ENCODE measurements at regions not wholly inside any gene's neighbourhood (a gene's known extent, or its start where the extent isn't known, plus 50 kb on each side); places are given as distances from the start of the nearest gene placed in this dataset.

DNA sequence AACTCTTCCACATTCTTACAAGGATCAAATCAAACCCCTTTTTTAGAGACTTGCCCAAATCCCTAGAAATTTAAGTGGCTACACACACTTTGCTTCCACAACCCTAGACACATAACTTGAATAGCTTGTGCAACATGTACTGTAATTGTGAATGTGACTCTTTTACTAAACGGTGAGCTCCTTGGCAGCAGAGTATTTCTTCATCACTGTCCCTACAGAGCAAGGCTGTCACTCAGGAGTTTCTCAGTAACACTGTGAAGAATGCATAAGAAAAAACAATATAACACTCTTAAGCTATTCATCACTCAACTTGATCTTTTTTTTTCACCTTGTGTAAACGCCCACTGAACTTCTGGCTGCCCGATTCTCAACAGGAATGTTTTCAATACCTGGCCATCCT, 53.8 kb upstream of the ADAMTS18 start:
- DNase-seq: no peak
- no peaks in the 10 kb centered on the region for H3K9me3 ChIP-seq
- H3K4me1 ChIP-seq: no peaks in the 10 kb centered on the region
- no peaks in the 10 kb centered on the region for H3K27me3 ChIP-seq
- no peak overlapping the region for H3K4me3 ChIP-seq
- TF ChIP-seq, protein P1, sequence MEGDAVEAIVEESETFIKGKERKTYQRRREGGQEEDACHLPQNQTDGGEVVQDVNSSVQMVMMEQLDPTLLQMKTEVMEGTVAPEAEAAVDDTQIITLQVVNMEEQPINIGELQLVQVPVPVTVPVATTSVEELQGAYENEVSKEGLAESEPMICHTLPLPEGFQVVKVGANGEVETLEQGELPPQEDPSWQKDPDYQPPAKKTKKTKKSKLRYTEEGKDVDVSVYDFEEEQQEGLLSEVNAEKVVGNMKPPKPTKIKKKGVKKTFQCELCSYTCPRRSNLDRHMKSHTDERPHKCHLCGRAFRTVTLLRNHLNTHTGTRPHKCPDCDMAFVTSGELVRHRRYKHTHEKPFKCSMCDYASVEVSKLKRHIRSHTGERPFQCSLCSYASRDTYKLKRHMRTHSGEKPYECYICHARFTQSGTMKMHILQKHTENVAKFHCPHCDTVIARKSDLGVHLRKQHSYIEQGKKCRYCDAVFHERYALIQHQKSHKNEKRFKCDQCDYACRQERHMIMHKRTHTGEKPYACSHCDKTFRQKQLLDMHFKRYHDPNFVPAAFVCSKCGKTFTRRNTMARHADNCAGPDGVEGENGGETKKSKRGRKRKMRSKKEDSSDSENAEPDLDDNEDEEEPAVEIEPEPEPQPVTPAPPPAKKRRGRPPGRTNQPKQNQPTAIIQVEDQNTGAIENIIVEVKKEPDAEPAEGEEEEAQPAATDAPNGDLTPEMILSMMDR (IDR thresholded peaks at IDR 0.05): no peak
- TF ChIP-seq POLR2A (IDR thresholded peaks at IDR 0.05): no peak
- H3K27ac ChIP-seq: no peak overlapping the region
- no peaks in the 10 kb centered on the region for H3K36me3 ChIP-seq

DNA sequence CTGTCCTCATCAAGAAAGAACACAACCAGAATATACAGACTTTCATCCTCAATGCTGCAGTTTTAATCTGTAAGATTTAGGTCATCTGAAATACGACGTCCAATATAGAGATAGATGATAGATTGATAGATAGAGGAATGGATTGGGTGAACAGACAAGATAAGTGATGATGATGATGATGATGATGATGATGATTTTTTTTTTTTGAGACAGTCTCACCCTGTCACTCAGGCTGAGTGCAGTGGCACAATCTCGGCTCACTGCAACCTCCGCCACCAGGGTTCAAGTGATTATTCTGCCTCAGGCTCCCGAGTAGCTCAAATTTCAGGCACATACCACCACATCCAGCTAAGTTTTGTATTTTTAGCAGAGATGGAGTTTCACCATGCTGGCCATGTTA, 56.3 kb upstream of the ADAMTS18 start:
- no peaks in the 10 kb centered on the region for H3K9me3 ChIP-seq
- no peaks in the 10 kb centered on the region for H3K36me3 ChIP-seq
- DNase-seq: no peak
- no peak overlapping the region for H3K4me3 ChIP-seq
- H3K27me3 ChIP-seq: no peaks in the 10 kb centered on the region
- no peaks in the 10 kb centered on the region for H3K4me1 ChIP-seq
- no peak overlapping the region for H3K27ac ChIP-seq
- TF ChIP-seq POLR2A (IDR thresholded peaks at IDR 0.05): no peak
- TF ChIP-seq, protein P1 (IDR thresholded peaks at IDR 0.05): no peak

- no peak for DNase-seq
Observed at GRCh38 chr16:77496934-77497333, 62.1 kb upstream of the ADAMTS18 start.

GRCh38 chr16:77499373-77500285, 64.8 kb upstream of the ADAMTS18 start:
- H3K4me3 ChIP-seq: no peak overlapping the region
- TF ChIP-seq, protein P1 (IDR thresholded peaks at IDR 0.05): no peak
- no peak for TF ChIP-seq POLR2A (IDR thresholded peaks at IDR 0.05)
- no peak for DNase-seq
- H3K36me3 ChIP-seq: no peaks in the 10 kb centered on the region
- H3K9me3 ChIP-seq: no peaks in the 10 kb centered on the region
- H3K27ac ChIP-seq: no peak overlapping the region
- no peaks in the 10 kb centered on the region for H3K4me1 ChIP-seq
- H3K27me3 ChIP-seq: no peaks in the 10 kb centered on the region

More at GRCh38 chr16:77496934-77497333, 62.1 kb upstream of the ADAMTS18 start:
- Histone ChIP-seq H3K27ac (no peak overlapping the region), H3K4me1 (no peaks in the 10 kb centered on the region), H3K36me3 (no peaks in the 10 kb centered on the region), H3K27me3 (no peaks in the 10 kb centered on the region), H3K9me3 (no peaks in the 10 kb centered on the region), H3K4me3 (no peak overlapping the region)
- TF ChIP-seq, protein P1 (IDR thresholded peaks at IDR 0.05): no peak
- TF ChIP-seq POLR2A (IDR thresholded peaks at IDR 0.05): no peak

- H3K27me3 ChIP-seq: no peaks in the 10 kb centered on the region
- H3K4me1 ChIP-seq: no peaks in the 10 kb centered on the region
- H3K9me3 ChIP-seq: no peaks in the 10 kb centered on the region
- no peak overlapping the region for H3K4me3 ChIP-seq
- no peak overlapping the region for H3K27ac ChIP-seq
- H3K36me3 ChIP-seq: no peaks in the 10 kb centered on the region
- DNase-seq: no peak
- TF ChIP-seq, protein P1 (IDR thresholded peaks at IDR 0.05): no peak
- no peak for TF ChIP-seq POLR2A (IDR thresholded peaks at IDR 0.05)
Observed at GRCh38 chr16:77500286-77500598, 65.4 kb upstream of the ADAMTS18 start.

All from Peyer's patch (tissue), 4 donors.